ENCODE measurements at regions not wholly inside any gene's neighbourhood (a gene's known extent, or its start where the extent isn't known, plus 50 kb on each side); places are given as distances from the start of the nearest gene placed in this dataset.

GRCh38 chr2:194907569-194907968, 749.5 kb upstream of the SLC39A10 start:
- H3K4me1 ChIP-seq (ENCODE audit: control insufficient read depth, insufficient read depth, low read depth, low read length) = no peaks in the 10 kb centered on the region
- H3K9ac ChIP-seq (ENCODE audit: low read length) = no peak overlapping the region
- H3K36me3 ChIP-seq (ENCODE audit: control insufficient read depth in 1 of 2, insufficient read depth in 2 of 2, low read depth in 1 of 2, low read length in 2 of 2) = no peaks in the 10 kb centered on the region
- WGBS = 95% methylated on average over 3 of the region's 4 CpGs
- no peak for DNase-seq
- no peaks in the 10 kb centered on the region for H3K27me3 ChIP-seq (ENCODE audit: control insufficient read depth in 1 of 2, insufficient read depth in 1 of 2, low read length in 2 of 2)
- H3K4me2 ChIP-seq (ENCODE audit: low read length, poor library complexity, severe bottlenecking) = no peak overlapping the region
- no peak overlapping the region for H3K14ac ChIP-seq (ENCODE audit: low read length in 2 of 2)
- no peak overlapping the region for H3K18ac ChIP-seq (ENCODE audit: low read depth in 1 of 2, low read length in 2 of 2)
- H2BK12ac ChIP-seq (ENCODE audit: low read length in 2 of 2) = no peak overlapping the region
- no peak overlapping the region for H2BK5ac ChIP-seq (ENCODE audit: low read depth, low read length, poor library complexity, severe bottlenecking)
- H3K4me3 ChIP-seq (ENCODE audit: insufficient read depth in 1 of 2, low read depth in 1 of 2, low read length in 2 of 2) = no peak overlapping the region
- no peak overlapping the region for H4K91ac ChIP-seq (ENCODE audit: low read length)
- H3K9me3 ChIP-seq (ENCODE audit: control insufficient read depth, low read length) = peaks cover 3% of the 10 kb centered on the region
- H3K27ac ChIP-seq (ENCODE audit: low read length, poor library complexity, severe bottlenecking) = no peak overlapping the region
- H4K8ac ChIP-seq (ENCODE audit: low read length) = no peak overlapping the region
- no peak overlapping the region for H2AFZ ChIP-seq (ENCODE audit: low read depth, low read length)
- no peak overlapping the region for H2BK120ac ChIP-seq (ENCODE audit: low read depth, low read length)
- H2BK15ac ChIP-seq (ENCODE audit: low read depth, poor library complexity, severe bottlenecking) = no peak overlapping the region
- H2AK5ac ChIP-seq (ENCODE audit: low read length, severe bottlenecking) = no peak overlapping the region
- H3K23ac ChIP-seq (ENCODE audit: low read length in 2 of 2) = no peak overlapping the region
- H3K79me1 ChIP-seq (replicated peaks; ENCODE audit: low read length, poor library complexity, severe bottlenecking) = no peaks in the 10 kb centered on the region
- no peak overlapping the region for H3K4ac ChIP-seq (ENCODE audit: low read depth in 1 of 2, low read length in 2 of 2)

DNA sequence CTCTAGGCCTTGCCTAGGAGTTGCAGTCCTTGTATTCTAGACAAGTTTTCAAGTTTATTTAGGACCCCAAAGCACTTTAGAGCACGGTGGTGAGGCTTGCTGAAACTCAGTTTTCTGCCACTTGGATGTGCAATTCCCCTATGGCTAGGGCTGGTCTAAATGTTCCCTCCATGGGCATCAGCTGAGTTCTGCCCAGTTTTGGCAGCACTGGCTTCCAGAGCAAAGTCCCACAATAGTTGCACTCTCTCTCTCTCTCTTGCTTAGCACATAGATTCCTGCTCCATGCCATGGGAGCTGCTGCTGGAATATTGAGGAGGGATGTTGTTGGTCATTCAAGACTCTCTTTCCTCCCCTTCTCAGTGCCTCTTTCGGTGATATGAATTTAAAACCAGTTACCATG, 760.2 kb upstream of the SLC39A10 start:
- Histone ChIP-seq H3K9ac (ENCODE audit: low read length) (no peak overlapping the region), H2BK120ac (ENCODE audit: low read depth, low read length) (no peak overlapping the region), H3K4me2 (ENCODE audit: low read length, poor library complexity, severe bottlenecking) (no peak overlapping the region), H2AK5ac (ENCODE audit: low read length, severe bottlenecking) (no peak overlapping the region), H2AFZ (ENCODE audit: low read depth, low read length) (no peak overlapping the region), H2BK15ac (ENCODE audit: low read depth, poor library complexity, severe bottlenecking) (no peak overlapping the region), H3K4me1 (ENCODE audit: control insufficient read depth, insufficient read depth, low read depth, low read length) (no peaks in the 10 kb centered on the region), H2BK12ac (ENCODE audit: low read length in 2 of 2) (no peak overlapping the region), H2BK5ac (ENCODE audit: low read depth, low read length, poor library complexity, severe bottlenecking) (no peak overlapping the region), H3K4ac (ENCODE audit: low read depth in 1 of 2, low read length in 2 of 2) (no peak overlapping the region), H3K23ac (ENCODE audit: low read length in 2 of 2) (no peak overlapping the region), H3K79me1 (replicated peaks; ENCODE audit: low read length, poor library complexity, severe bottlenecking) (no peaks in the 10 kb centered on the region), H3K27me3 (ENCODE audit: control insufficient read depth in 1 of 2, insufficient read depth in 1 of 2, low read length in 2 of 2) (no peaks in the 10 kb centered on the region), H3K18ac (ENCODE audit: low read depth in 1 of 2, low read length in 2 of 2) (no peak overlapping the region), H3K27ac (ENCODE audit: low read length, poor library complexity, severe bottlenecking) (no peak overlapping the region), H3K14ac (ENCODE audit: low read length in 2 of 2) (no peak overlapping the region), H4K91ac (ENCODE audit: low read length) (no peak overlapping the region), H4K8ac (ENCODE audit: low read length) (no peak overlapping the region), H3K4me3 (ENCODE audit: insufficient read depth in 1 of 2, low read depth in 1 of 2, low read length in 2 of 2) (no peak overlapping the region), H3K9me3 (ENCODE audit: control insufficient read depth, low read length) (no peaks in the 10 kb centered on the region), H3K36me3 (ENCODE audit: control insufficient read depth in 1 of 2, insufficient read depth in 2 of 2, low read depth in 1 of 2, low read length in 2 of 2) (no peaks in the 10 kb centered on the region)
- 64% methylated on average over 1 of the region's 2 CpGs for WGBS
- no peak for DNase-seq

GRCh38 chr2:194883711-194884110, 773.3 kb upstream of the SLC39A10 start:
- Histone ChIP-seq H4K8ac (ENCODE audit: low read length) (no peak overlapping the region), H3K27me3 (ENCODE audit: control insufficient read depth in 1 of 2, insufficient read depth in 1 of 2, low read length in 2 of 2) (no peaks in the 10 kb centered on the region), H3K18ac (ENCODE audit: low read depth in 1 of 2, low read length in 2 of 2) (no peak overlapping the region), H2BK12ac (ENCODE audit: low read length in 2 of 2) (no peak overlapping the region), H2BK120ac (ENCODE audit: low read depth, low read length) (no peak overlapping the region), H2BK5ac (ENCODE audit: low read depth, low read length, poor library complexity, severe bottlenecking) (no peak overlapping the region), H2AFZ (ENCODE audit: low read depth, low read length) (no peak overlapping the region), H3K4me2 (ENCODE audit: low read length, poor library complexity, severe bottlenecking) (no peak overlapping the region), H3K14ac (ENCODE audit: low read length in 2 of 2) (no peak overlapping the region), H2AK5ac (ENCODE audit: low read length, severe bottlenecking) (no peak overlapping the region), H3K9ac (ENCODE audit: low read length) (no peak overlapping the region), H3K9me3 (ENCODE audit: control insufficient read depth, low read length) (no peaks in the 10 kb centered on the region), H3K4me1 (ENCODE audit: control insufficient read depth, insufficient read depth, low read depth, low read length) (no peaks in the 10 kb centered on the region), H3K4me3 (ENCODE audit: insufficient read depth in 1 of 2, low read depth in 1 of 2, low read length in 2 of 2) (no peak overlapping the region), H4K91ac (ENCODE audit: low read length) (no peak overlapping the region), H3K4ac (ENCODE audit: low read depth in 1 of 2, low read length in 2 of 2) (no peak overlapping the region), H3K36me3 (ENCODE audit: control insufficient read depth in 1 of 2, insufficient read depth in 2 of 2, low read depth in 1 of 2, low read length in 2 of 2) (no peaks in the 10 kb centered on the region), H3K27ac (ENCODE audit: low read length, poor library complexity, severe bottlenecking) (no peak overlapping the region), H3K23ac (ENCODE audit: low read length in 2 of 2) (no peak overlapping the region), H2BK15ac (ENCODE audit: low read depth, poor library complexity, severe bottlenecking) (no peak overlapping the region), H3K79me1 (replicated peaks; ENCODE audit: low read length, poor library complexity, severe bottlenecking) (no peaks in the 10 kb centered on the region)
- no peak for DNase-seq
- 67% methylated on average over 1 of the region's 2 CpGs for WGBS

- no peak overlapping the region for H2AFZ ChIP-seq (ENCODE audit: low read depth, low read length)
- no peak overlapping the region for H3K14ac ChIP-seq (ENCODE audit: low read length in 2 of 2)
- no peaks in the 10 kb centered on the region for H3K27me3 ChIP-seq (ENCODE audit: control insufficient read depth in 1 of 2, insufficient read depth in 1 of 2, low read length in 2 of 2)
- no peaks in the 10 kb centered on the region for H3K4me1 ChIP-seq (ENCODE audit: control insufficient read depth, insufficient read depth, low read depth, low read length)
- H2BK12ac ChIP-seq (ENCODE audit: low read length in 2 of 2) = no peak overlapping the region
- DNase-seq = no peak
- H3K4me3 ChIP-seq (ENCODE audit: insufficient read depth in 1 of 2, low read depth in 1 of 2, low read length in 2 of 2) = no peak overlapping the region
- WGBS = no CpG with 5 or more reads among the region's 1 CpG
- no peak overlapping the region for H3K9ac ChIP-seq (ENCODE audit: low read length)
- no peak overlapping the region for H2BK5ac ChIP-seq (ENCODE audit: low read depth, low read length, poor library complexity, severe bottlenecking)
- H3K4me2 ChIP-seq (ENCODE audit: low read length, poor library complexity, severe bottlenecking) = no peak overlapping the region
- H3K79me1 ChIP-seq (replicated peaks; ENCODE audit: low read length, poor library complexity, severe bottlenecking) = no peaks in the 10 kb centered on the region
- no peak overlapping the region for H3K4ac ChIP-seq (ENCODE audit: low read depth in 1 of 2, low read length in 2 of 2)
- H2BK15ac ChIP-seq (ENCODE audit: low read depth, poor library complexity, severe bottlenecking) = no peak overlapping the region
- H2AK5ac ChIP-seq (ENCODE audit: low read length, severe bottlenecking) = no peak overlapping the region
- H4K8ac ChIP-seq (ENCODE audit: low read length) = no peak overlapping the region
- H3K23ac ChIP-seq (ENCODE audit: low read length in 2 of 2) = no peak overlapping the region
- H3K9me3 ChIP-seq (ENCODE audit: control insufficient read depth, low read length) = peaks cover 3% of the 10 kb centered on the region
- H3K18ac ChIP-seq (ENCODE audit: low read depth in 1 of 2, low read length in 2 of 2) = no peak overlapping the region
- no peaks in the 10 kb centered on the region for H3K36me3 ChIP-seq (ENCODE audit: control insufficient read depth in 1 of 2, insufficient read depth in 2 of 2, low read depth in 1 of 2, low read length in 2 of 2)
- no peak overlapping the region for H2BK120ac ChIP-seq (ENCODE audit: low read depth, low read length)
- H4K91ac ChIP-seq (ENCODE audit: low read length) = no peak overlapping the region
- H3K27ac ChIP-seq (ENCODE audit: low read length, poor library complexity, severe bottlenecking) = no peak overlapping the region
Measured at GRCh38 chr2:194870974-194871535, 786.0 kb upstream of the SLC39A10 start.
